Nephron (organoid): ENCODE measurements at regions not wholly inside any gene's neighbourhood (a gene's known extent, or its start where the extent isn't known, plus 50 kb on each side); places are given as distances from the start of the nearest gene placed in this dataset.
A peak's percentile ranks its signal among the peaks of the same experiment; 100 is the strongest.

Experiments used
- H3K27ac Mint-ChIP-seq, 3 experiments: 2 replicates each; pipeline ENCODE4 v1.8.0; 2020; ENCODE audit warnings: mixed read lengths in 3 of 3, mild to moderate bottlenecking in 2 of 3, moderate library complexity in 1 of 3
- H3K27me3 Mint-ChIP-seq: 2 replicates; pipeline ENCODE4 v1.8.0; 2021; ENCODE audit warnings: low read depth, mild to moderate bottlenecking, moderate library complexity, mixed read lengths
- H3K36me3 Mint-ChIP-seq: 2 replicates; pipeline ENCODE4 v1.8.0; 2020; ENCODE audit warnings: low read depth, mixed read lengths
- H3K4me1 Mint-ChIP-seq: 2 replicates; pipeline ENCODE4 v1.8.0; 2020; ENCODE audit warnings: mixed read lengths
- H3K4me3 Mint-ChIP-seq, 3 experiments: 2 replicates each; pipeline ENCODE4 v1.8.0; 2020; ENCODE audit warnings: mild to moderate bottlenecking in 3 of 3, mixed read lengths in 3 of 3, moderate library complexity in 2 of 3
- H3K9me3 Mint-ChIP-seq: 2 replicates; pipeline ENCODE4 v1.8.0; 2020; ENCODE audit warnings: mixed read lengths
- TF ChIP-seq, protein P1 (sequence below), 3 experiments: fragments of 200-600 bp; sonication (generic); IDR thresholded peaks; one replicate each; pipeline ENCODE4 v1.5.0; 2021; ENCODE audit warnings: antibody characterized with exemption in 3 of 3; ENCODE audit not compliant: unreplicated experiment in 3 of 3

DNA sequence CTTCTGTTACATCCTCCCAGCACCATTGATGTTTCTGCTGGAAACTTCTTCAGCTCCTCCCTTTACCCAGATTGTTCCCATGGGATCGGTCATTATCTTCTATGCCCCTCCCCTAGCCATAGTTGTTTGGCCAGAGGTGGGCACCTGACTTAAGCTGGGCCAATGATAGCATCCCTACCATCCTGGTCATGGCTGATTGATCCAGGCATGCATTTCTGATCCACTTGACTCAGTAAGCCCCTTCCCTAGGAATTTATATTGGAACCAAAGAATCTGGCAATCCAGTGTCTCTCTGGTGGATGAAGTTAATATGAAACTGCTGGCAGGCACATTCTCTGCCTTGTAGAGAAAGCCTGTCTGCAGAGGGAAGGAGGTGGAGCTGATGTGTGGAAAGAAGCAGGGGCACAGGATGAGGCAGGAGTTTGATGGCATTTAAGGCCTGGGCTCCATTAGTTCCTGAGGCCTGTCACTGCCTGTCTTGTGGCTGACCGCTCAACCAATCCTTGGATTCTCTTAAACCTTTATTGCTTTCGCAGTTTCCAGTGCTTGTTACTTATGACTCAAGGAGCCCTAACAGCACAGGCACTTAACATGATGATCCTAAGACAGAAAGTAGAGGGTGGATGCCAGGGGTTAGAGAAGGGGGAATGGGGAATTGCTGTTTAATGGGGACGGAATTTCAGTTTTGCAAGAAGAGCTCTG lies 152.4 kb downstream of the ABCC12 start:
- H3K27me3 Mint-ChIP-seq, result no peaks in the 10 kb centered on the region
- peak overlapping the region; percentile 81 to 86 (median 83) for H3K27ac Mint-ChIP-seq
- no peaks in the 10 kb centered on the region for H3K36me3 Mint-ChIP-seq
- peaks cover 21% of the 10 kb centered on the region for H3K4me1 Mint-ChIP-seq
- H3K4me3 Mint-ChIP-seq, result no peak overlapping the region
- H3K9me3 Mint-ChIP-seq, result no peaks in the 10 kb centered on the region
- TF ChIP-seq, protein P1, sequence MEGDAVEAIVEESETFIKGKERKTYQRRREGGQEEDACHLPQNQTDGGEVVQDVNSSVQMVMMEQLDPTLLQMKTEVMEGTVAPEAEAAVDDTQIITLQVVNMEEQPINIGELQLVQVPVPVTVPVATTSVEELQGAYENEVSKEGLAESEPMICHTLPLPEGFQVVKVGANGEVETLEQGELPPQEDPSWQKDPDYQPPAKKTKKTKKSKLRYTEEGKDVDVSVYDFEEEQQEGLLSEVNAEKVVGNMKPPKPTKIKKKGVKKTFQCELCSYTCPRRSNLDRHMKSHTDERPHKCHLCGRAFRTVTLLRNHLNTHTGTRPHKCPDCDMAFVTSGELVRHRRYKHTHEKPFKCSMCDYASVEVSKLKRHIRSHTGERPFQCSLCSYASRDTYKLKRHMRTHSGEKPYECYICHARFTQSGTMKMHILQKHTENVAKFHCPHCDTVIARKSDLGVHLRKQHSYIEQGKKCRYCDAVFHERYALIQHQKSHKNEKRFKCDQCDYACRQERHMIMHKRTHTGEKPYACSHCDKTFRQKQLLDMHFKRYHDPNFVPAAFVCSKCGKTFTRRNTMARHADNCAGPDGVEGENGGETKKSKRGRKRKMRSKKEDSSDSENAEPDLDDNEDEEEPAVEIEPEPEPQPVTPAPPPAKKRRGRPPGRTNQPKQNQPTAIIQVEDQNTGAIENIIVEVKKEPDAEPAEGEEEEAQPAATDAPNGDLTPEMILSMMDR (IDR thresholded peaks at IDR 0.05; ENCODE audit: unreplicated experiment in 3 of 3), result no peak

DNA sequence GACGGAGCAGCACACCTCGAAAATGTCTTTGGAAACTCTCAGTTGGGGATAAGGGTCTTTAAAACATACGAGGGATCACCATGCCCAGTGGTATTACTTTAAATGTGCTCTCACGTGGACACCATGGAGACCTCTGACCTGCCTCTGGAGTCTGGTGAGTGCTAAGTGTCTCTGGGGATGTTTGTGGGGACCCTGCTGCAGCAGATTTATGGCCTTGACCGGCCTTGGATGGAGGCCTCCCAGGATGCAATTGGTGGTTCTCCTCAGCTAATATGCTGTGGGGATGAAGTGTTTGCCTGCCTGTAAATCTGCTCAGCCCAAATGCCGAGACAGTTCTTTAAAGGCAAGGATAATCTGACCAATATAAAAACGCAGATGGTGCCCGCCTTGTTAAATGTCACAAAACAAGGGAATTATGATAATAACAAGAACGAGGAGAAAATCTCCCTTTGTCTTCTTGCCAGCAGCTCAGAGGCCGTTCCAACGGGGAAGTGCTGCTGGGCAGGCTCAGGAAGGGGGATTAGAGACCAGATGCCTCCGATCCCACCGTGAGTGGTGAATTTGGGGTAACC lies 154.4 kb downstream of the ABCC12 start:
- H3K4me3 Mint-ChIP-seq, result no peak overlapping the region

GRCh38 chr16:48000622-48001021 lies 155.2 kb downstream of the ABCC12 start:
- Mint-ChIP-seq H3K4me1 (peaks cover 21% of the 10 kb centered on the region), H3K9me3 (no peaks in the 10 kb centered on the region), H3K36me3 (no peaks in the 10 kb centered on the region), H3K27ac (no peak overlapping the region), H3K4me3 (no peak overlapping the region), H3K27me3 (no peaks in the 10 kb centered on the region)
- TF ChIP-seq, protein P1 (IDR thresholded peaks at IDR 0.05; ENCODE audit: unreplicated experiment in 3 of 3), result no peak

More for the DNA sequence above, 154.4 kb downstream of the ABCC12 start:
- Mint-ChIP-seq H3K9me3 (no peaks in the 10 kb centered on the region), H3K4me1 (peaks cover 21% of the 10 kb centered on the region), H3K36me3 (no peaks in the 10 kb centered on the region), H3K27ac (no peak overlapping the region), H3K27me3 (no peaks in the 10 kb centered on the region)
- TF ChIP-seq, protein P1 (IDR thresholded peaks at IDR 0.05; ENCODE audit: unreplicated experiment in 3 of 3), result no peak

DNA sequence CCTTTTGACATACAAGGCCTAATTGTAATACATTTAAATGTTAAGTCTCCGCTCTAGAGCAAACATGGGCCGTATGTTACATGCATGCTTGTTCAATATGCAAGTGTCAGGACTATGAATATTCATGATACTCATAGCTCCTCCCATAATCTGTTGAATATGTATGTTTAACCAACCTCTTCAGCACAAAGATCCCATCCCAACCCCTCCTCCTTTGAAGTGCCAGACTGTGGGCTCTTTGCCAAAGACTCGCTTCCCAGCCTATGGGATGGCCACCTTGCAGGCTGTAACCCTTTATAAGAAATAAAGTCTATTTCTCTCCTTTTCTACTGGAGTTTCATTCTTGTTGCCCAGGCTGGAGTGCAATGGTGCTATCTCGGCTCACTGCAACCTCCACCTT lies 156.2 kb downstream of the ABCC12 start:
- no peaks in the 10 kb centered on the region for H3K36me3 Mint-ChIP-seq

GRCh38 chr16:47995354-47995753 lies 160.4 kb downstream of the ABCC12 start:
- peaks cover 9% of the 10 kb centered on the region for H3K9me3 Mint-ChIP-seq
- H3K27me3 Mint-ChIP-seq, result no peaks in the 10 kb centered on the region
- no peak overlapping the region for H3K4me3 Mint-ChIP-seq
- TF ChIP-seq, protein P1 (IDR thresholded peaks at IDR 0.05; ENCODE audit: unreplicated experiment in 3 of 3), result no peak
- no peaks in the 10 kb centered on the region for H3K4me1 Mint-ChIP-seq
- H3K36me3 Mint-ChIP-seq, result no peaks in the 10 kb centered on the region
- no peak overlapping the region for H3K27ac Mint-ChIP-seq

More for the DNA sequence above, 156.2 kb downstream of the ABCC12 start:
- H3K27me3 Mint-ChIP-seq, result no peaks in the 10 kb centered on the region
- H3K9me3 Mint-ChIP-seq, result no peaks in the 10 kb centered on the region
- H3K4me3 Mint-ChIP-seq, result no peak overlapping the region
- TF ChIP-seq, protein P1 (IDR thresholded peaks at IDR 0.05; ENCODE audit: unreplicated experiment in 3 of 3), result no peak
- H3K27ac Mint-ChIP-seq, result no peak overlapping the region
- peaks cover 21% of the 10 kb centered on the region for H3K4me1 Mint-ChIP-seq

DNA sequence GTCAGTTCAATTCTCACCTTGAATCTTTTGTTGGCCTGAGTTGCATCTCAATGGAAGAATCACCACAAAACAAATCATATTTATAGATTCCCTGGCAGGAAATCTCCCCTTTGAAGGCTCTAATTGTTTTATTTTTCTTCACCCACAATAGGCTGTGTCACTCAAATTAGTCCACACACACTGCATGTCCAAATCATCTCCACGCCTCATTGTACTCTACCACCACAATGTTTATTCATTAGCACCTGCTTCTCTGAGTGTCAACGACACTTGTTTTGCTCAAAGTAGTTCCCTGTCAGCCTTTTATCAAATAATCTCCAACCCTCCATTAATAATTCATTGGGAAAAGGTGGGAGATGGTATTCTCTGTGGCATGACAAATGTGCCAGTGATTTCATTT lies 164.3 kb downstream of the ABCC12 start:
- no peak overlapping the region for H3K4me3 Mint-ChIP-seq
- H3K36me3 Mint-ChIP-seq, result no peaks in the 10 kb centered on the region
- H3K4me1 Mint-ChIP-seq, result no peaks in the 10 kb centered on the region
- H3K27ac Mint-ChIP-seq, result no peak overlapping the region
- peaks cover 3% of the 10 kb centered on the region for H3K27me3 Mint-ChIP-seq
- H3K9me3 Mint-ChIP-seq, result peaks cover 9% of the 10 kb centered on the region
- TF ChIP-seq, protein P1 (IDR thresholded peaks at IDR 0.05; ENCODE audit: unreplicated experiment in 3 of 3), result no peak
